Osteocyte (in vitro differentiated cells): ENCODE measurements at regions not wholly inside any gene's neighbourhood (a gene's known extent, or its start where the extent isn't known, plus 50 kb on each side); places are given as distances from the start of the nearest gene placed in this dataset.

Experiments
- DNase-seq: peaks from one replicate; pipeline ENCODE4 v3.0.0; 2021; ENCODE audit warnings: mixed read lengths; ENCODE audit not compliant: unreplicated experiment; ENCODE audit errors: extremely low spot score
- H3K27ac Mint-ChIP-seq: one replicate; pipeline ENCODE4 v1.8.0; 2021; ENCODE audit warnings: mild to moderate bottlenecking, mixed read lengths; ENCODE audit not compliant: unreplicated experiment
- H3K27me3 Mint-ChIP-seq: one replicate; pipeline ENCODE4 v1.8.0; 2021; ENCODE audit warnings: mixed read lengths; ENCODE audit not compliant: unreplicated experiment
- H3K36me3 Mint-ChIP-seq: one replicate; pipeline ENCODE4 v1.8.0; 2021; ENCODE audit warnings: mixed read lengths; ENCODE audit not compliant: unreplicated experiment
- H3K4me1 Mint-ChIP-seq: one replicate; pipeline ENCODE4 v1.8.0; 2021; ENCODE audit warnings: mixed read lengths; ENCODE audit not compliant: unreplicated experiment
- H3K4me3 Mint-ChIP-seq: one replicate; pipeline ENCODE4 v1.8.0; 2021; ENCODE audit warnings: mild to moderate bottlenecking, moderate library complexity, mixed read lengths; ENCODE audit not compliant: unreplicated experiment
- H3K9me3 Mint-ChIP-seq: one replicate; pipeline ENCODE4 v1.8.0; 2021; ENCODE audit warnings: mixed read lengths; ENCODE audit not compliant: unreplicated experiment
- CTCF ChIP-seq: fragments of 200-600 bp; sonication (generic); IDR thresholded peaks from 2 replicates; pipeline ENCODE4 v1.5.0; 2021; ENCODE audit warnings: antibody characterized with exemption, mild to moderate bottlenecking, moderate library complexity

GRCh38 chr16:51710905-51711563 is 560.0 kb upstream of the SALL1 start:
- TF ChIP-seq CTCF, result no peak
- no peaks in the 10 kb centered on the region for H3K4me1 Mint-ChIP-seq
- no peak for DNase-seq
- H3K27me3 Mint-ChIP-seq, result no peaks in the 10 kb centered on the region
- peaks cover 27% of the 10 kb centered on the region for H3K9me3 Mint-ChIP-seq
- H3K27ac Mint-ChIP-seq, result no peak overlapping the region
- H3K4me3 Mint-ChIP-seq, result no peak overlapping the region
- H3K36me3 Mint-ChIP-seq, result no peaks in the 10 kb centered on the region

- Mint-ChIP-seq H3K36me3 (no peaks in the 10 kb centered on the region), H3K4me1 (no peaks in the 10 kb centered on the region), H3K27ac (no peak overlapping the region), H3K9me3 (peaks cover 30% of the 10 kb centered on the region), H3K27me3 (no peaks in the 10 kb centered on the region), H3K4me3 (no peak overlapping the region)
- DNase-seq, result no peak
- TF ChIP-seq CTCF, result no peak
These were observed 559.1 kb upstream of the SALL1 start for GRCh38 chr16:51710186-51710585.

DNA sequence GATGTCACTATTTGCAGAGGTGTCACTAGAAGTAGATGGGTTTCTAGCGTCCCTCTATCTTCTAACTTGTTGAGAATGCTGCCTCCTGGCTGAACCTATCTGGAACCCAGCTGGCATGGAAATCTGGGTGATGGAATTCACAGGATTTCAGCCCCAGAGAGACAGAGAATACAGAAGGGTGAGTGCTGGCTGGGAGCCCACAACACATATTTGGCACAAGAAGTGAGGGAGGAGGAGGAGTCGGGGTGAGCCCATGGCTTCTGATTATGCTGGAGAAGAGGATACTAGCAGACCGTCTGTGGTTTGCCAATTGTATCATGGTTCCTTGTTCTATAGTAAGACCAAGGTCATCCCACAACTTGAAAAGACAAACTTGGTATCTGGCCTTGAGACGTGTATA is 557.8 kb upstream of the SALL1 start:
- Mint-ChIP-seq H3K27ac (no peak overlapping the region), H3K4me3 (no peak overlapping the region), H3K36me3 (no peaks in the 10 kb centered on the region), H3K27me3 (no peaks in the 10 kb centered on the region), H3K4me1 (no peaks in the 10 kb centered on the region), H3K9me3 (peaks cover 38% of the 10 kb centered on the region)
- no peak for DNase-seq
- TF ChIP-seq CTCF, result no peak

GRCh38 chr16:51707666-51708065 is 556.6 kb upstream of the SALL1 start:
- no peaks in the 10 kb centered on the region for H3K27me3 Mint-ChIP-seq
- H3K36me3 Mint-ChIP-seq, result no peaks in the 10 kb centered on the region
- no peak for DNase-seq
- TF ChIP-seq CTCF, result no peak
- no peaks in the 10 kb centered on the region for H3K4me1 Mint-ChIP-seq
- no peak overlapping the region for H3K4me3 Mint-ChIP-seq
- peaks cover 34% of the 10 kb centered on the region for H3K9me3 Mint-ChIP-seq
- no peak overlapping the region for H3K27ac Mint-ChIP-seq

GRCh38 chr16:51705142-51705541 is 554.1 kb upstream of the SALL1 start:
- H3K4me1 Mint-ChIP-seq, result no peaks in the 10 kb centered on the region
- DNase-seq, result no peak
- H3K9me3 Mint-ChIP-seq, result peaks cover 34% of the 10 kb centered on the region
- H3K36me3 Mint-ChIP-seq, result no peaks in the 10 kb centered on the region
- TF ChIP-seq CTCF, result no peak
- no peak overlapping the region for H3K4me3 Mint-ChIP-seq
- H3K27me3 Mint-ChIP-seq, result no peaks in the 10 kb centered on the region
- H3K27ac Mint-ChIP-seq, result no peak overlapping the region
